ENCODE measurements at regions not wholly inside any gene's neighbourhood (a gene's known extent, or its start where the extent isn't known, plus 50 kb on each side); places are given as distances from the start of the nearest gene placed in this dataset.

GRCh38 chr4:114311787-114312186 lies 286.8 kb upstream of the UGT8 start:
- no peaks in the 10 kb centered on the region for H3K9me3 Mint-ChIP-seq (ENCODE audit: unreplicated experiment)

GRCh38 chr4:114312338-114312737 lies 286.3 kb upstream of the UGT8 start:
- no peak for TF ChIP-seq CTCF (IDR thresholded peaks at IDR 0.05; ENCODE audit: unreplicated experiment)
- Mint-ChIP-seq H3K4me3 (ENCODE audit: unreplicated experiment) (no peak overlapping the region), H3K4me1 (ENCODE audit: unreplicated experiment) (peaks cover 2% of the 10 kb centered on the region), H3K27ac (ENCODE audit: unreplicated experiment) (no peak overlapping the region), H3K27me3 (ENCODE audit: unreplicated experiment) (no peaks in the 10 kb centered on the region), H3K9me3 (ENCODE audit: unreplicated experiment) (no peaks in the 10 kb centered on the region), H3K36me3 (ENCODE audit: low read depth, unreplicated experiment) (no peaks in the 10 kb centered on the region)
- DNase-seq (ENCODE audit: low spot score) = no peak

More at GRCh38 chr4:114311787-114312186, 286.8 kb upstream of the UGT8 start:
- no peak for TF ChIP-seq CTCF (IDR thresholded peaks at IDR 0.05; ENCODE audit: unreplicated experiment)
- peaks cover 2% of the 10 kb centered on the region for H3K4me1 Mint-ChIP-seq (ENCODE audit: unreplicated experiment)
- no peaks in the 10 kb centered on the region for H3K36me3 Mint-ChIP-seq (ENCODE audit: low read depth, unreplicated experiment)
- DNase-seq (ENCODE audit: low spot score) = no peak
- no peak overlapping the region for H3K4me3 Mint-ChIP-seq (ENCODE audit: unreplicated experiment)
- H3K27me3 Mint-ChIP-seq (ENCODE audit: unreplicated experiment) = no peaks in the 10 kb centered on the region
- H3K27ac Mint-ChIP-seq (ENCODE audit: unreplicated experiment) = no peak overlapping the region

GRCh38 chr4:114316789-114317188 lies 281.8 kb upstream of the UGT8 start:
- Mint-ChIP-seq H3K36me3 (ENCODE audit: low read depth, unreplicated experiment) (no peaks in the 10 kb centered on the region), H3K27me3 (ENCODE audit: unreplicated experiment) (no peaks in the 10 kb centered on the region), H3K27ac (ENCODE audit: unreplicated experiment) (no peak overlapping the region), H3K4me3 (ENCODE audit: unreplicated experiment) (no peak overlapping the region), H3K4me1 (ENCODE audit: unreplicated experiment) (peaks cover 2% of the 10 kb centered on the region), H3K9me3 (ENCODE audit: unreplicated experiment) (no peaks in the 10 kb centered on the region)
- no peak for DNase-seq (ENCODE audit: low spot score)
- no peak for TF ChIP-seq CTCF (IDR thresholded peaks at IDR 0.05; ENCODE audit: unreplicated experiment)

- Mint-ChIP-seq H3K9me3 (ENCODE audit: unreplicated experiment) (no peaks in the 10 kb centered on the region), H3K4me3 (ENCODE audit: unreplicated experiment) (no peak overlapping the region), H3K27ac (ENCODE audit: unreplicated experiment) (no peak overlapping the region), H3K4me1 (ENCODE audit: unreplicated experiment) (peaks cover 2% of the 10 kb centered on the region), H3K36me3 (ENCODE audit: low read depth, unreplicated experiment) (no peaks in the 10 kb centered on the region), H3K27me3 (ENCODE audit: unreplicated experiment) (no peaks in the 10 kb centered on the region)
- no peak for TF ChIP-seq CTCF (IDR thresholded peaks at IDR 0.05; ENCODE audit: unreplicated experiment)
- DNase-seq (ENCODE audit: low spot score) = no peak
Measured at GRCh38 chr4:114317564-114317963, 281.0 kb upstream of the UGT8 start.

GRCh38 chr4:114318309-114318708 lies 280.3 kb upstream of the UGT8 start:
- TF ChIP-seq CTCF (IDR thresholded peaks at IDR 0.05; ENCODE audit: unreplicated experiment) = no peak
- H3K9me3 Mint-ChIP-seq (ENCODE audit: unreplicated experiment) = no peaks in the 10 kb centered on the region
- no peaks in the 10 kb centered on the region for H3K27me3 Mint-ChIP-seq (ENCODE audit: unreplicated experiment)
- H3K4me3 Mint-ChIP-seq (ENCODE audit: unreplicated experiment) = no peak overlapping the region
- no peaks in the 10 kb centered on the region for H3K36me3 Mint-ChIP-seq (ENCODE audit: low read depth, unreplicated experiment)
- no peak for DNase-seq (ENCODE audit: low spot score)
- H3K27ac Mint-ChIP-seq (ENCODE audit: unreplicated experiment) = no peak overlapping the region
- H3K4me1 Mint-ChIP-seq (ENCODE audit: unreplicated experiment) = no peaks in the 10 kb centered on the region
